Activated CD4-positive, alpha-beta memory T cell treated with anti-CD3 and anti-CD28 coated beads for 36 hours (primary cell): ENCODE measurements at regions not wholly inside any gene's neighbourhood (a gene's known extent, or its start where the extent isn't known, plus 50 kb on each side); places are given as distances from the start of the nearest gene placed in this dataset.

Source experiments
- CTCF ChIA-PET: fragments of 350-600 bp; sonication (Branson Sonifier 250); formaldehyde crosslinking; loops from one replicate; lab custom pipeline; 2021; ENCODE audit warnings: antibody characterized with exemption, inconsistent platforms; lab: Charles Lee
- POLR2A ChIA-PET: fragments of 350-600 bp; sonication (Branson Sonifier 250); formaldehyde crosslinking; loops from one replicate; lab custom pipeline; 2021; ENCODE audit warnings: antibody characterized with exemption; lab: Charles Lee
- DNase-seq: peaks from one replicate; pipeline ENCODE4 v3.0.0-alpha.2; 2020
- H3K27ac Mint-ChIP-seq: one replicate; pipeline ENCODE4 v1.8.0; 2021; ENCODE audit warnings: mixed read lengths
- H3K27me3 Mint-ChIP-seq: one replicate; pipeline ENCODE4 v1.8.0; 2021; ENCODE audit warnings: mixed read lengths
- H3K36me3 Mint-ChIP-seq: one replicate; pipeline ENCODE4 v1.8.0; 2021; ENCODE audit warnings: mixed read lengths
- H3K4me1 Mint-ChIP-seq: one replicate; pipeline ENCODE4 v1.8.0; 2021; ENCODE audit warnings: low read depth, mixed read lengths
- H3K4me3 Mint-ChIP-seq: one replicate; pipeline ENCODE4 v1.8.0; 2021; ENCODE audit warnings: mild to moderate bottlenecking, mixed read lengths
- H3K9me3 Mint-ChIP-seq: one replicate; pipeline ENCODE4 v1.8.0; 2021; ENCODE audit warnings: mixed read lengths
- intact Hi-C: fragments of 100-400 bp; cut with micrococcal nuclease; formaldehyde crosslinking; loops from one replicate; pipeline ENCODE4 v1.15.1; 2023

GRCh38 chr4:11801466-11802446 lies 373.1 kb upstream of the HS3ST1 start:
- no peaks in the 10 kb centered on the region for H3K27me3 Mint-ChIP-seq
- intact Hi-C loops = no loop called here
- no peak for DNase-seq
- H3K9me3 Mint-ChIP-seq = no peaks in the 10 kb centered on the region
- H3K4me3 Mint-ChIP-seq = no peak overlapping the region
- no peaks in the 10 kb centered on the region for H3K36me3 Mint-ChIP-seq
- POLR2A ChIA-PET = interaction anchor here (0.7 kb wide), 1 partner anchor 100 kb away, joined by 3 read pairs; no protein-coding TSS in a partner anchor
- H3K4me1 Mint-ChIP-seq = no peaks in the 10 kb centered on the region
- H3K27ac Mint-ChIP-seq = no peak overlapping the region
- CTCF ChIA-PET = no interaction called here

- H3K27me3 Mint-ChIP-seq = no peaks in the 10 kb centered on the region
- H3K36me3 Mint-ChIP-seq = no peaks in the 10 kb centered on the region
- no peak overlapping the region for H3K4me3 Mint-ChIP-seq
- CTCF ChIA-PET = interaction anchor here (0.6 kb wide), 1 partner anchor 16 kb away, joined by 6 read pairs; no protein-coding TSS in a partner anchor
- no peak for DNase-seq
- H3K27ac Mint-ChIP-seq = no peak overlapping the region
- no peaks in the 10 kb centered on the region for H3K9me3 Mint-ChIP-seq
- intact Hi-C loops = no loop called here
- no peaks in the 10 kb centered on the region for H3K4me1 Mint-ChIP-seq
- POLR2A ChIA-PET = no interaction called here
These were observed 370.5 kb upstream of the HS3ST1 start for GRCh38 chr4:11799196-11799595.

DNA sequence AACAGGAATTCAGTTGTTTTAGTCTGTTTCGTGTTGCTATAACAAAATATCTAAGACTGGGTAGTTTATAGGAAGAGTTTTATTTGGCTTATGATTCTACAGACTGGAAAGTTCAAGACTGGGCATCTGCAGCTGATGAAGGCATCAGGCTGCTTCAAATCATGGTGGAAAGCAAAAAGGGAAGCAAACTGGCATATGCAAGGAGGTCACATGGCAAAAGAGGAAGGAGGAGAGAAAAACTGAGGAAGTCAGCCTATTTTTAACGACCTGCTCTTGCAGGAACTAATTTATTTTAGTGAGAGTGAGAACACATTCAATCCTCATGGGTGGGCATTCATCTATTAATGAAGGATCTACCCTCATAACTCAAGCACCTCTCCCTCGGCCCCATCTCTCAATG lies 363.1 kb upstream of the HS3ST1 start:
- no peaks in the 10 kb centered on the region for H3K36me3 Mint-ChIP-seq
- no peaks in the 10 kb centered on the region for H3K4me1 Mint-ChIP-seq
- DNase-seq = no peak
- H3K27me3 Mint-ChIP-seq = no peaks in the 10 kb centered on the region
- intact Hi-C loops = no loop called here
- ChIA-PET POLR2A (no interaction called here), CTCF (no interaction called here)
- no peak overlapping the region for H3K27ac Mint-ChIP-seq
- no peak overlapping the region for H3K4me3 Mint-ChIP-seq
- H3K9me3 Mint-ChIP-seq = no peaks in the 10 kb centered on the region

DNA sequence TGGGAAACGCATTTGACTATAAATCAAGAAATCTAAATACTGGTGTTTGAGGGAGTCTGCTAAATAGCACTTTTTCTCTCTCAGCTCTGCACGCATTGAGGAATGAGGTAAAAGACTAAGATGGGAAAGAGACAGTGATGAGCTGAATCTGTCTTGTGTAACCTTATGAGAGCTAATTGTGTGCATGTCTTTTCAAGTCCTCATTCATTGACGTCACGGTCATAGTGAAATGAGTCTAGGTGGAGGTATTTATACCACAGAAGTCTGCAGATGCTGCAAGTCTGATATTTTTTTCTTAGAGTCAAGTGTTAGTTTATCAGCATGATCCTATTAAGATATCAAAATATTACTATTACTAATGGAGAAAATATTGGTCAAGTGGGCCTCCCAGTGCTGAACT lies 361.5 kb upstream of the HS3ST1 start:
- intact Hi-C loops = no loop called here
- no peaks in the 10 kb centered on the region for H3K4me1 Mint-ChIP-seq
- no peak overlapping the region for H3K4me3 Mint-ChIP-seq
- H3K27ac Mint-ChIP-seq = no peak overlapping the region
- no peaks in the 10 kb centered on the region for H3K27me3 Mint-ChIP-seq
- ChIA-PET CTCF (no interaction called here), POLR2A (no interaction called here)
- no peaks in the 10 kb centered on the region for H3K36me3 Mint-ChIP-seq
- DNase-seq = no peak
- H3K9me3 Mint-ChIP-seq = no peaks in the 10 kb centered on the region

DNA sequence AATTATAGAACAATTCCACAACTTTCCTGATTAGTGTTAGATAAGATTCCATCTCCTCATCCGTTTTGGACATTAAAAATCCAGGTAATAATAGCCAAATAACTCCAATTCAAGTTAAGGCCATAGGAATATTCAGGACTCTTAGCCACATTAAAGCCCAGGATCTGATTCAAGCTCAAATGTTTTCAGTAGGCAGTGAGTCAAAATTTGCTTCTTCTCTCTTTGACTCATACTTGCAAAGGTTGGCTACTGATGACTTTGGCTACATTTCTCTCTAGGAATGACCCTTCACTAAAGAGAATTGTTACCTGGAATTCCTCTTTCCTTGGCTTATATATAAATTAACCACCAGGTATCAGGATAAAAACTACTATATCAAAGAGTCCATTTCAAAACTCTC lies 354.9 kb upstream of the HS3ST1 start:
- H3K4me1 Mint-ChIP-seq = no peaks in the 10 kb centered on the region
- intact Hi-C loops = no loop called here
- POLR2A ChIA-PET = no interaction called here
- H3K27ac Mint-ChIP-seq = no peak overlapping the region
- H3K36me3 Mint-ChIP-seq = no peaks in the 10 kb centered on the region
- H3K27me3 Mint-ChIP-seq = peaks cover 3% of the 10 kb centered on the region
- CTCF ChIA-PET = no interaction called here
- DNase-seq = no peak
- H3K4me3 Mint-ChIP-seq = no peak overlapping the region
- H3K9me3 Mint-ChIP-seq = no peaks in the 10 kb centered on the region

- CTCF ChIA-PET = no interaction called here
- H3K4me3 Mint-ChIP-seq = no peak overlapping the region
- H3K9me3 Mint-ChIP-seq = no peaks in the 10 kb centered on the region
- POLR2A ChIA-PET = no interaction called here
- peaks cover 3% of the 10 kb centered on the region for H3K27me3 Mint-ChIP-seq
- intact Hi-C loops = no loop called here
- H3K4me1 Mint-ChIP-seq = no peaks in the 10 kb centered on the region
- no peak for DNase-seq
- H3K36me3 Mint-ChIP-seq = no peaks in the 10 kb centered on the region
- H3K27ac Mint-ChIP-seq = no peak overlapping the region
These were observed 354.2 kb upstream of the HS3ST1 start for GRCh38 chr4:11782859-11783258.

- no peak overlapping the region for H3K27ac Mint-ChIP-seq
- no peak overlapping the region for H3K4me3 Mint-ChIP-seq
- peaks cover 3% of the 10 kb centered on the region for H3K27me3 Mint-ChIP-seq
- H3K9me3 Mint-ChIP-seq = no peaks in the 10 kb centered on the region
- H3K36me3 Mint-ChIP-seq = no peaks in the 10 kb centered on the region
- no peak for DNase-seq
- intact Hi-C loops = no loop called here
- ChIA-PET POLR2A (no interaction called here), CTCF (interaction anchor here (0.5 kb wide), 1 partner anchor 85 kb away, joined by 4 read pairs; no protein-coding TSS in a partner anchor)
- H3K4me1 Mint-ChIP-seq = no peaks in the 10 kb centered on the region
These were observed 348.8 kb upstream of the HS3ST1 start for GRCh38 chr4:11777447-11777846.

- no peaks in the 10 kb centered on the region for H3K9me3 Mint-ChIP-seq
- ChIA-PET CTCF (interaction anchor here (1.3 kb wide), 1 partner anchor 8 kb away, joined by 3 read pairs; no protein-coding TSS in a partner anchor), POLR2A (no interaction called here)
- no peaks in the 10 kb centered on the region for H3K4me1 Mint-ChIP-seq
- peaks cover 2% of the 10 kb centered on the region for H3K27me3 Mint-ChIP-seq
- no peak for DNase-seq
- no peak overlapping the region for H3K4me3 Mint-ChIP-seq
- no peak overlapping the region for H3K27ac Mint-ChIP-seq
- no peaks in the 10 kb centered on the region for H3K36me3 Mint-ChIP-seq
- intact Hi-C loops = no loop called here
These were observed 345.7 kb upstream of the HS3ST1 start for GRCh38 chr4:11774346-11774745.

DNA sequence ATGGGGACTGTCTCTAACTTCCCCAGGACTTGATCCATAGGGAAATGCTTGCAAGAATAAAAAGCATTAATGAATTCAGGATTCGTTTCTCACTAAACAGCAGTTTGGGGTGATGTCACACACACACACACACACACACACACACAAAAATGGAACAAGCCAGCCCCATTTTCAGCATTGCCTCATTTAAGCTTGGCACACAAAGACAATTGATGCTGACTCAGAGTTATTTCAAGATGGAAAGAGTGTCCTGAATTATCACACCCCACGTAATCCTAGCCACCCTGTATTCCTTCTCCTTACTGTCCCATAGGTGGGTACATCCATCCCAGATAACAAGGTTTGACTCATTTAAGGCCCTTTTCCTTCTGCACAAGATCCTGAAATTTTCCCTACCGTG lies 345.1 kb upstream of the HS3ST1 start:
- intact Hi-C loops = no loop called here
- H3K9me3 Mint-ChIP-seq = no peaks in the 10 kb centered on the region
- H3K27me3 Mint-ChIP-seq = peaks cover 2% of the 10 kb centered on the region
- H3K4me3 Mint-ChIP-seq = no peak overlapping the region
- H3K36me3 Mint-ChIP-seq = no peaks in the 10 kb centered on the region
- ChIA-PET CTCF (no interaction called here), POLR2A (interaction anchor here (0.5 kb wide), 1 partner anchor 896 kb away, joined by 3 read pairs; no protein-coding TSS in a partner anchor)
- no peaks in the 10 kb centered on the region for H3K4me1 Mint-ChIP-seq
- no peak overlapping the region for H3K27ac Mint-ChIP-seq
- no peak for DNase-seq

DNA sequence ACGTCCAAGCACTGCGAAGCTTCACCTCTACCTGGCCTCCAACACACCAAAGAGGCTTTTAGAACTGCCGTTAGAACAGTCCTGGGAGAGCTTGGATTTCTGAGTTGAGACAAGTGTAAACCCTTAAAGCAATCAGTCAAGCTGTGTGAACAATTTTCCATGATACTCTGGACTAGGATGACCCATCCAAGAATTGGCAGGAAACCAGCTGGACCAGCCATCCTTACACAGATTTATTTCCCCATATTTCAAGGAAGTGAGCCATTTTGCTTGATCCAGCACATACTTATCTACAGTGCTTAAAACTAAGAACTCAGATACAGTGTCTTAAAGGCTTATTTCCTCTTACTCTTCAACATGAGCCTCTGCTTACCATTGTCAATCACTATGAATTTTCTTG lies 340.7 kb upstream of the HS3ST1 start:
- Mint-ChIP-seq H3K4me3 (no peak overlapping the region), H3K36me3 (no peaks in the 10 kb centered on the region), H3K4me1 (no peaks in the 10 kb centered on the region), H3K27ac (no peak overlapping the region), H3K9me3 (no peaks in the 10 kb centered on the region), H3K27me3 (peaks cover 2% of the 10 kb centered on the region)
- ChIA-PET POLR2A (no interaction called here), CTCF (interaction anchor here (4.7 kb wide), 1 partner anchor 863 kb away, joined by 23 read pairs; no protein-coding TSS in a partner anchor)
- intact Hi-C loops = no loop called here
- DNase-seq = no peak

DNA sequence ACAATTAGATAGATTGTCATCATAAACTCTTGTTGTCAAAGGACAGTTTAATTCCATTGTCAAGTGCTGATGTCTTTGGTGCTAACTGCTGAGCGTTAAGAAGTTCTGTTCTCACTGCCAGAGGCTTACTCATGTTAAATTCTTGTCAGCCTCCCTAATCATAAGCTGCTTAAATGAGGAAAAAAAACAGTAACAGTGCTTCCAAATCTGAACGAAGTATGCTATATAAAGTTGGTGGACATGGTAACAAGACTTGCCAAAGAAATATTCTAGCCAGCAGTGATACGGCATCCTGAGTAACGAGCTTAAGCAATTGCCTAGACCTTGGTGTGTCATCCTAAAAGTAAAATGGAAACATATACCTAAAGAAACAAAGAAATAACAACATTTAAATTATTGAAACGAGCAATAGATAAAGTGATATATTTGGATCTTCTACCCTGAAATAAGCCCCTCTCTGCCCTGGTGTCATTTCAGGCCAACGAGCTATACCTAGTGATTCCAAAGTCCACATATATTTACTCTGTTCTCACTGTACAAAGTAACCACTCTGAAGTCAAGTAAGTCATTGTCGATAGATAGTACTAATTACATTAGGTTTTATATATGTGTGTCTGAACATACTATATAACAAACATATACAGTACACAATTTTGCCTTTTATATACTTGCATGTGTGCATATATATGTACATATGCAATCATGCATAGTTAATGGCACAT lies 339.7 kb upstream of the HS3ST1 start:
- intact Hi-C loops = no loop called here
- POLR2A ChIA-PET = no interaction called here
- Mint-ChIP-seq H3K9me3 (no peaks in the 10 kb centered on the region), H3K4me1 (no peaks in the 10 kb centered on the region), H3K36me3 (no peaks in the 10 kb centered on the region), H3K4me3 (no peak overlapping the region), H3K27me3 (peaks cover 2% of the 10 kb centered on the region), H3K27ac (no peak overlapping the region)
- CTCF ChIA-PET = interaction anchor here (4.7 kb wide), 1 partner anchor 864 kb away, joined by 23 read pairs; no protein-coding TSS in a partner anchor
- no peak for DNase-seq

DNA sequence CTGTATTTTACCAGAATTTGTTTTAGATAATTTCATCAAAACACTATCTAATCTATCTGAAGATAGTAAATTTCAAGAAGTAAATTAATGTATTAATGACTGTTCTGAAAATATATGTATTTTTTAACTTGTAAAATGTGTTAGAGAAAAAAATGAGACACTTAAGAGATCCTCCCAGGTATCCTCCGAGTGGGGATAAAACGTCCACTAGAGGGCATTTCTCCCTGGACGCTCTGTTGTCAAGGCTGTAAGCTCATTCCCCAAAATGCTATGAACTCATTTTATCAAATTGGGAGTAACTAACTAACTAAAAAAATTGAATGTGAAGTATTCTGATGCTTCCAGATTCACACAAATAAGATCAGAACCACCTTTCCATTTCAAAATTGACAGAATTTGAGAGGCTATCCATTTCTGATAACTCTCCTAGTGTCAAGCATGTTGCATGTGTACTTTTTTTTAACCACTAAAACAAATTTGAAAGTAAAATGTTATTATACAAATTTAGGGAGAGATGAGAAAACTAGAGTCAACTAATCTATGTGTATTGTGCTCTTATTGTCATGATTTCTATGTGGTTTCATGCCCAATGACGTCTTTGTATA lies 337.3 kb upstream of the HS3ST1 start:
- intact Hi-C loops = loop anchor here (1.0 kb wide), 1 partner anchor 867 kb away; no protein-coding TSS in a partner anchor
- POLR2A ChIA-PET = no interaction called here
- Mint-ChIP-seq H3K4me3 (no peak overlapping the region), H3K27me3 (peaks cover 2% of the 10 kb centered on the region), H3K27ac (no peak overlapping the region), H3K9me3 (no peaks in the 10 kb centered on the region), H3K4me1 (no peaks in the 10 kb centered on the region), H3K36me3 (no peaks in the 10 kb centered on the region)
- DNase-seq = peak; percentile 15
- CTCF ChIA-PET = interaction anchor here (0.8 to 4.7 kb wide), 3 partner anchors 9 to 867 kb away, joined by 3 to 23 read pairs (median 4); no protein-coding TSS in a partner anchor
